OCI-LY3 (cell line): ENCODE measurements at regions not wholly inside any gene's neighbourhood (a gene's known extent, or its start where the extent isn't known, plus 50 kb on each side); places are given as distances from the start of the nearest gene placed in this dataset.

Experiments
- H2AFZ ChIP-seq: fragments of 200-600, 300-600 bp; shearing (Covaris generic); 2 replicates; pipeline ENCODE4 v1.6.0; 2014; ENCODE audit warnings: antibody characterized with exemption, low read depth, low read length
- H3K27ac ChIP-seq: fragments of 200-600, 300-600 bp; sonication (generic); 2 replicates; pipeline ENCODE4 v1.5.1; 2014; ENCODE audit warnings: mild to moderate bottlenecking, low read length, moderate library complexity, mixed read lengths
- H3K27me3 ChIP-seq: fragments of 200-600, 300-600 bp; sonication (generic); 2 replicates; pipeline ENCODE4 v1.6.1; 2014; ENCODE audit warnings: low read depth, low read length, mixed read lengths
- H3K36me3 ChIP-seq: fragments of 200-600, 300-600 bp; sonication (generic); replicated peaks from 2 replicates; pipeline ENCODE3; 2014; ENCODE audit warnings: low read depth, low read length, mixed read lengths
- H3K4me1 ChIP-seq: fragments of 300-600, 200-600 bp; sonication (generic); 2 replicates; pipeline ENCODE4 v1.6.1; 2014; ENCODE audit warnings: low read length, mixed read lengths
- H3K4me2 ChIP-seq: fragments of 200-600, 300-600 bp; sonication (generic); 2 replicates; pipeline ENCODE4 v1.6.1; 2014; ENCODE audit warnings: low read length, mixed read lengths
- H3K4me3 ChIP-seq: fragments of 300-600, 200-600 bp; sonication (generic); 2 replicates; pipeline ENCODE4 v1.5.1; 2014; ENCODE audit warnings: antibody characterized with exemption, mild to moderate bottlenecking, low read length, moderate library complexity
- H3K79me2 ChIP-seq: fragments of 300-600, 200-600 bp; shearing (Covaris generic); 2 replicates; pipeline ENCODE4 v1.6.1; 2014; ENCODE audit warnings: mild to moderate bottlenecking, low read length, mixed read lengths
- H3K9ac ChIP-seq: fragments of 300-600, 200-600 bp; shearing (Covaris generic); 2 replicates; pipeline ENCODE4 v1.6.0; 2014; ENCODE audit warnings: mild to moderate bottlenecking, low read length, moderate library complexity
- H3K9me3 ChIP-seq: fragments of 200-600, 300-600 bp; shearing (Covaris generic); 2 replicates; pipeline ENCODE4 v1.6.1; 2014; ENCODE audit warnings: low read length, mixed read lengths; ENCODE audit not compliant: insufficient read depth
- H4K20me1 ChIP-seq: fragments of 200-600, 300-600 bp; sonication (generic); 2 replicates; pipeline ENCODE4 v1.6.1; 2016; ENCODE audit warnings: low read length, mixed read lengths; ENCODE audit not compliant: insufficient read depth
- CTCF ChIP-seq: fragments of 200-600, 300-600 bp; sonication (generic); IDR thresholded peaks from 2 replicates; pipeline ENCODE4 v1.5.1; 2014; ENCODE audit warnings: antibody characterized with exemption, low read length, low read depth
- EZH2phosphoT487 ChIP-seq: fragments of 200-600 bp; shearing (Covaris generic); IDR thresholded peaks from 2 replicates; pipeline ENCODE4 v1.6.1; 2018; ENCODE audit warnings: antibody characterized with exemption, mixed run types, low read depth

DNA sequence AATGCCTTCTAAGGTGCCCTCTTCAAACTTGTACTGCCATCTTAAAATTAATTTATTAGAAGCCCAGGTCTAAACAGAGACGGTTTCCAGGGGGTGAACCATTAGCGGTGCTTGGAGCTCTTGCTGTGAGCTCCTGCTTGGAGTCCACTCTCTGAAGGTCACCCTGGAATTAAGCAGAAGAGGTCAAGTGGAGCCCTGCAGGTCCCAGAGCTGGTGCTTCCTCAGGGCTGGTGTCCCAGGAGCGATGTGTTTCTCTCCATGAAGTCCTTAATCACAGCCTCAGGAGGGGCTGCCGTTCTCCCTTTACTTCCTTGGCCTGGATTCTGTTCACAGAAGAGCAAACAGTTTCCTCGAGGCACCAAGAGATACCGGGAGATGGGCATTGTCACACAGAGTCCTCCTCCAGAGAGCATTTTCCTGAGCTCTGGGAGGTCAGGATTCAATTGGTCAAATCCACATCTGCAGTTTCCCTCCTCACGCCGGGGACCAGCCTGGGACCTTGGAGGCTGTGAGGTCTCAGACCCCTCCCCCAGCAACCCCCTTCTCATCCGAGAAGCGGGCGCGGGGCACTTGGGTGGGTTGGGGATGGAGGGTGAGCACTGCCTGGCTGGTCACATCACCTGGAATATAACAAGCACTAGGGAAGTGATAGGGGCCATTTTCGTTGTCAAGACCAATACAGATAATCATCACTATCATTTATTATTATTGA lies 310.4 kb downstream of the AJAP1 start:
- Histone ChIP-seq H3K27me3 (no peaks in the 10 kb centered on the region), H3K79me2 (no peaks in the 10 kb centered on the region), H3K36me3 (no peaks in the 10 kb centered on the region), H3K4me2 (no peak overlapping the region), H3K9me3 (no peaks in the 10 kb centered on the region), H3K9ac (no peak overlapping the region), H3K4me1 (no peaks in the 10 kb centered on the region), H3K27ac (no peak overlapping the region), H2AFZ (no peak overlapping the region), H3K4me3 (no peak overlapping the region), H4K20me1 (no peaks in the 10 kb centered on the region)
- TF ChIP-seq EZH2phosphoT487 (no peak), CTCF (no peak)

DNA sequence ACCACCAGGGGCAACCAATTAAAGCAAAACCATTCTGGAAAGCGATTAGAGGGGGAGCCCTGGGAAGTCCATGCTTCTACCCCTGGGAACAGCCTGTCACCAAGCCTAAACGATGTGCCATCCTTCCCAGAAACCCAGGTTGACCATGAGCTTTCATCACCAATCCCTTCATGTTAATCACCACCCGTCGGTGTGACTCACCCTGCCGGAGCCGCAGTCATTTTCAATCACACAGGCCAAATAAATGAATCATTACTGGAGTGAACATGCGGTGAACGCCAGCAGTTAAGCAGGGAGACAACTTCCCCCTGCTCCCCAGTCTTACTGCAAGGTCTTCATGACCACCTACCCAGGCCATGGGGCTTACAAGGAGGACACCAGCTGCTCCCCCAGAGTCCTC lies 308.8 kb downstream of the AJAP1 start:
- H3K4me1 ChIP-seq, result no peaks in the 10 kb centered on the region
- H3K9ac ChIP-seq, result no peak overlapping the region
- no peaks in the 10 kb centered on the region for H3K9me3 ChIP-seq
- no peaks in the 10 kb centered on the region for H4K20me1 ChIP-seq
- H3K4me2 ChIP-seq, result no peak overlapping the region
- TF ChIP-seq EZH2phosphoT487, result no peak
- no peak for TF ChIP-seq CTCF
- H3K36me3 ChIP-seq, result no peaks in the 10 kb centered on the region
- H3K79me2 ChIP-seq, result no peaks in the 10 kb centered on the region
- H3K27me3 ChIP-seq, result no peaks in the 10 kb centered on the region
- no peak overlapping the region for H3K27ac ChIP-seq
- no peak overlapping the region for H3K4me3 ChIP-seq
- H2AFZ ChIP-seq, result no peak overlapping the region

- no peaks in the 10 kb centered on the region for H3K27me3 ChIP-seq
- H3K4me2 ChIP-seq, result no peak overlapping the region
- H2AFZ ChIP-seq, result no peak overlapping the region
- no peak overlapping the region for H3K4me3 ChIP-seq
- H3K4me1 ChIP-seq, result no peaks in the 10 kb centered on the region
- no peaks in the 10 kb centered on the region for H3K79me2 ChIP-seq
- H4K20me1 ChIP-seq, result no peaks in the 10 kb centered on the region
- TF ChIP-seq EZH2phosphoT487 (no peak), CTCF (no peak)
- no peaks in the 10 kb centered on the region for H3K9me3 ChIP-seq
- no peaks in the 10 kb centered on the region for H3K36me3 ChIP-seq
- no peak overlapping the region for H3K27ac ChIP-seq
- no peak overlapping the region for H3K9ac ChIP-seq
These were observed 308.4 kb downstream of the AJAP1 start for GRCh38 chr1:4962836-4963235.

DNA sequence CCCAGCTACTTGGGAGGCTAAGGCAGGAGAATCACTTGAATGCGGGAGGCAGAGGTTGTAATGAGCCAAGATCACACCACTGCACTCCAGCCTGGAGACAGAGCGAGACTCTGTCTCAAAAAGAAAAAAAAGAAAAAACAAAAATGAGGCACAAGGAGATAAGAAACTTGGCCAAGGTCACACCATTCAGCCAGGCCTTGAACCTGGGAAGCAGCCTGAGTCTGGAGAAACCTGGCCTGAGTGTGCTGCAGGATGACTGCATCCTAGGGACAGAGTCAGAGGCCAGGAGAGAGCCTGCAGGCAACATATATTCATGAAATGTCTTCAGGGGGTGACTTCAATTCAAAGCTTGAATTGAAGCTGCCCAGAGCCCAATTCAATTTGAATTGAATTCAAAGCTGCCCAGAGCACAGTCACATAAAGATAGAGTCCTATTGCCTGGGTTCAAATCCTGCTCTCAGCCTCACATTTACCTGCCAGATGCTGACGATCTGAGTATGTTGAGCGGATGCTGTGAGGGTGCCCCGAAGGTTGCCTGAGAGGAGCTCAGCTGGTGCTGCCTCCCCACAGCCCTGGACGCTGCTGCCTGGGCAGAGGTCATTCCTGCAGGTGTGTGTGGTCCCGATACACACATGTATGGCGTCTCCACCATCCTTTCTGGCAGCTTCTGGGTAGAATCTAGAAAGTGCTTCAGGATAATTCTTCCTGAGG lies 307.7 kb downstream of the AJAP1 start:
- H3K9ac ChIP-seq, result no peak overlapping the region
- no peak overlapping the region for H3K4me3 ChIP-seq
- no peak overlapping the region for H3K4me2 ChIP-seq
- H3K27me3 ChIP-seq, result no peaks in the 10 kb centered on the region
- TF ChIP-seq CTCF (no peak), EZH2phosphoT487 (no peak)
- H2AFZ ChIP-seq, result no peak overlapping the region
- no peaks in the 10 kb centered on the region for H4K20me1 ChIP-seq
- no peaks in the 10 kb centered on the region for H3K4me1 ChIP-seq
- no peaks in the 10 kb centered on the region for H3K36me3 ChIP-seq
- H3K27ac ChIP-seq, result no peak overlapping the region
- no peaks in the 10 kb centered on the region for H3K9me3 ChIP-seq
- H3K79me2 ChIP-seq, result no peaks in the 10 kb centered on the region
